ENCODE measurements at regions not wholly inside any gene's neighbourhood (a gene's known extent, or its start where the extent isn't known, plus 50 kb on each side); places are given as distances from the start of the nearest gene placed in this dataset.

- no peak for TF ChIP-seq PATZ1 (CRISPR knock-in tag; IDR thresholded peaks at IDR 0.05; ENCODE audit: borderline replicate concordance)
- TF ChIP-seq ISL1 (CRISPR knock-in tag; IDR thresholded peaks at IDR 0.05): no peak
- no peak for TF ChIP-seq TSHZ2 (CRISPR knock-in tag; IDR thresholded peaks at IDR 0.05)
- no peak for TF ChIP-seq OSR1 (CRISPR knock-in tag; IDR thresholded peaks at IDR 0.05)
- TF ChIP-seq ZNF565 (CRISPR knock-in tag; conservative IDR thresholded peaks at IDR 0.05; ENCODE audit: low read depth): no peak
- TF ChIP-seq ZNF70 (CRISPR knock-in tag; IDR thresholded peaks at IDR 0.05): no peak
- TF ChIP-seq ZFP30 (CRISPR knock-in tag; IDR thresholded peaks at IDR 0.05): no peak
- no peak for TF ChIP-seq RARB (CRISPR knock-in tag; IDR thresholded peaks at IDR 0.05)
- TF ChIP-seq ZC3H10 (CRISPR knock-in tag; IDR thresholded peaks at IDR 0.05): no peak
- no peak for TF ChIP-seq ESRRG (CRISPR knock-in tag; IDR thresholded peaks at IDR 0.05)
- no peak for TF ChIP-seq CSRNP3 (CRISPR knock-in tag; IDR thresholded peaks at IDR 0.05)
- TF ChIP-seq CREB5 (CRISPR knock-in tag; IDR thresholded peaks at IDR 0.05; ENCODE audit: low read depth): no peak
- no peak for TF ChIP-seq GLIS3 (CRISPR knock-in tag; IDR thresholded peaks at IDR 0.05)
- TF ChIP-seq ZFP3 (CRISPR knock-in tag; IDR thresholded peaks at IDR 0.05): no peak
Measured at GRCh38 chr11:16577490-16577889, 161.0 kb upstream of the C11orf58 start.

Data from SK-N-SH treated with all-trans-retinoic acid at 6 μM for 48 hours (cell line).